ENCODE measurements at regions not wholly inside any gene's neighbourhood (a gene's known extent, or its start where the extent isn't known, plus 50 kb on each side); places are given as distances from the start of the nearest gene placed in this dataset.

- no peaks in the 10 kb centered on the region for H3K4me1 ChIP-seq (ENCODE audit: control insufficient read depth in 2 of 3, insufficient read depth in 2 of 3, low read depth in 1 of 3, low read length in 3 of 3)
- DNase-seq, result no peak
- intact Hi-C loops (cut with DNase I), result no loop called here
- no peak overlapping the region for H3K9ac ChIP-seq (ENCODE audit: low read length in 3 of 3)
- H3K27me3 ChIP-seq (ENCODE audit: control insufficient read depth, insufficient read depth, low read length), result no peaks in the 10 kb centered on the region
- H3K9me3 ChIP-seq (ENCODE audit: control insufficient read depth in 2 of 3, insufficient read depth in 1 of 3, low read length in 3 of 3), result no peaks in the 10 kb centered on the region
- no peaks in the 10 kb centered on the region for H3K36me3 ChIP-seq (ENCODE audit: control insufficient read depth in 2 of 3, insufficient read depth in 3 of 3, low read length in 3 of 3)
- no peak for FAIRE-seq
- TF ChIP-seq CTCF (IDR thresholded peaks at IDR 0.05; ENCODE audit: borderline replicate concordance, extremely low read depth, insufficient read depth), result no peak
- H3K27ac ChIP-seq (ENCODE audit: low read depth in 2 of 2, low read length in 2 of 2), result no peak overlapping the region
- H3K4me3 ChIP-seq (ENCODE audit: low read length in 3 of 3), result no peak overlapping the region
Measured at GRCh38 chr1:80646053-80646452, 1154.7 kb upstream of the ADGRL2 start.

- Histone ChIP-seq H3K36me3 (ENCODE audit: control insufficient read depth in 2 of 3, insufficient read depth in 3 of 3, low read length in 3 of 3) (no peaks in the 10 kb centered on the region), H3K27ac (ENCODE audit: low read depth in 2 of 2, low read length in 2 of 2) (no peak overlapping the region), H3K4me1 (ENCODE audit: control insufficient read depth in 2 of 3, insufficient read depth in 2 of 3, low read depth in 1 of 3, low read length in 3 of 3) (no peaks in the 10 kb centered on the region), H3K27me3 (ENCODE audit: control insufficient read depth, insufficient read depth, low read length) (no peaks in the 10 kb centered on the region), H3K9ac (ENCODE audit: low read length in 3 of 3) (no peak overlapping the region), H3K9me3 (ENCODE audit: control insufficient read depth in 2 of 3, insufficient read depth in 1 of 3, low read length in 3 of 3) (no peaks in the 10 kb centered on the region), H3K4me3 (ENCODE audit: low read length in 3 of 3) (no peak overlapping the region)
- DNase-seq (no peak), FAIRE-seq (no peak)
- no peak for TF ChIP-seq CTCF (IDR thresholded peaks at IDR 0.05; ENCODE audit: borderline replicate concordance, extremely low read depth, insufficient read depth)
- intact Hi-C loops (cut with DNase I), result no loop called here
Measured at GRCh38 chr1:80645621-80646020, 1155.1 kb upstream of the ADGRL2 start.

GRCh38 chr1:80640978-80641377 lies 1159.8 kb upstream of the ADGRL2 start:
- Histone ChIP-seq H3K9me3 (ENCODE audit: control insufficient read depth in 2 of 3, insufficient read depth in 1 of 3, low read length in 3 of 3) (no peaks in the 10 kb centered on the region), H3K36me3 (ENCODE audit: control insufficient read depth in 2 of 3, insufficient read depth in 3 of 3, low read length in 3 of 3) (no peaks in the 10 kb centered on the region), H3K4me1 (ENCODE audit: control insufficient read depth in 2 of 3, insufficient read depth in 2 of 3, low read depth in 1 of 3, low read length in 3 of 3) (no peaks in the 10 kb centered on the region), H3K27ac (ENCODE audit: low read depth in 2 of 2, low read length in 2 of 2) (no peak overlapping the region), H3K27me3 (ENCODE audit: control insufficient read depth, insufficient read depth, low read length) (no peaks in the 10 kb centered on the region), H3K9ac (ENCODE audit: low read length in 3 of 3) (no peak overlapping the region), H3K4me3 (ENCODE audit: low read length in 3 of 3) (no peak overlapping the region)
- intact Hi-C loops (cut with DNase I), result no loop called here
- FAIRE-seq, result no peak
- no peak for TF ChIP-seq CTCF (IDR thresholded peaks at IDR 0.05; ENCODE audit: borderline replicate concordance, extremely low read depth, insufficient read depth)
- no peak for DNase-seq

- no peaks in the 10 kb centered on the region for H3K9me3 ChIP-seq (ENCODE audit: control insufficient read depth in 2 of 3, insufficient read depth in 1 of 3, low read length in 3 of 3)
- FAIRE-seq (no peak), DNase-seq (peak in 1 of 5 donors; percentile 27)
- H3K36me3 ChIP-seq (ENCODE audit: control insufficient read depth in 2 of 3, insufficient read depth in 3 of 3, low read length in 3 of 3), result no peaks in the 10 kb centered on the region
- TF ChIP-seq CTCF (IDR thresholded peaks at IDR 0.05; ENCODE audit: borderline replicate concordance, extremely low read depth, insufficient read depth), result no peak
- intact Hi-C loops (cut with DNase I), result no loop called here
- H3K9ac ChIP-seq (ENCODE audit: low read length in 3 of 3), result no peak overlapping the region
- no peak overlapping the region for H3K27ac ChIP-seq (ENCODE audit: low read depth in 2 of 2, low read length in 2 of 2)
- H3K4me1 ChIP-seq (ENCODE audit: control insufficient read depth in 2 of 3, insufficient read depth in 2 of 3, low read depth in 1 of 3, low read length in 3 of 3), result no peaks in the 10 kb centered on the region
- H3K4me3 ChIP-seq (ENCODE audit: low read length in 3 of 3), result no peak overlapping the region
- H3K27me3 ChIP-seq (ENCODE audit: control insufficient read depth, insufficient read depth, low read length), result no peaks in the 10 kb centered on the region
Measured at GRCh38 chr1:80639777-80640533, 1160.8 kb upstream of the ADGRL2 start.

Data from kidney (tissue), 13 donors.